ENCODE measurements at regions not wholly inside any gene's neighbourhood (a gene's known extent, or its start where the extent isn't known, plus 50 kb on each side); places are given as distances from the start of the nearest gene placed in this dataset.

DNA sequence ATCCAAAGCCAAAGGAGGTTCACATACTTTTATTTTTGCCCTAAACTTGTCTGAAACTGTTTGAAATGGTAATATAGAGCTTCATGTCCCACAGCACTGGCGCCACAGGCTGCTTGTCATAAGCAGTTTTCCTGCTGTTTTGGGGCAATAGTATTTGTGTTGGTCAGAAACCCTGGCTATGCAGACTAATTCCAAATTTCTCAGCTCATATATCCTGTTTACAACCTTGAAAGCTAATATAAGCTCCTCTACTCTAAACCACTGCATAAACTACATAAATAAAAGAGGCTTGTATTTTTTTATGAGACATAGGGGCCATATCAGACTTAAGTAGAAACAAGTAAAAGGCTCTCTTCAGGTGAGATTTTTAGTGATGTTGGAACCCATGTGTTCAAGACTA, 736.8 kb upstream of the ID2 start:
- DNase-seq (ENCODE audit: insufficient read length, low spot score) (no peak), FAIRE-seq (no peak)
- TF ChIP-seq POLR2A (IDR thresholded peaks at IDR 0.05; ENCODE audit: low read depth, low read length) (no peak), TAF1 (IDR thresholded peaks at IDR 0.05; ENCODE audit: low read depth, low read length) (no peak), SPI1 (IDR thresholded peaks at IDR 0.05; ENCODE audit: low read depth, low read length) (no peak), PAX5 (IDR thresholded peaks at IDR 0.05; ENCODE audit: insufficient read depth, low read length, severe bottlenecking) (no peak), POLR2AphosphoS5 (IDR thresholded peaks at IDR 0.05; ENCODE audit: low read depth, low read length) (no peak), POU2F2 (IDR thresholded peaks at IDR 0.05; ENCODE audit: low read depth, low read length) (no peak)

GRCh38 chr2:7950035-7950612, 731.7 kb upstream of the ID2 start:
- no peak for TF ChIP-seq POLR2A (IDR thresholded peaks at IDR 0.05; ENCODE audit: low read depth, low read length)
- TF ChIP-seq TAF1 (IDR thresholded peaks at IDR 0.05; ENCODE audit: low read depth, low read length), result no peak
- TF ChIP-seq SPI1 (IDR thresholded peaks at IDR 0.05; ENCODE audit: low read depth, low read length), result no peak
- TF ChIP-seq POU2F2 (IDR thresholded peaks at IDR 0.05; ENCODE audit: low read depth, low read length), result no peak
- no peak for TF ChIP-seq POLR2AphosphoS5 (IDR thresholded peaks at IDR 0.05; ENCODE audit: low read depth, low read length)
- no peak for TF ChIP-seq PAX5 (IDR thresholded peaks at IDR 0.05; ENCODE audit: insufficient read depth, low read length, severe bottlenecking)
- DNase-seq (ENCODE audit: insufficient read length, low spot score) (no peak), FAIRE-seq (no peak)

- DNase-seq (ENCODE audit: insufficient read length, low spot score), result no peak
- FAIRE-seq, result no peak
- TF ChIP-seq POLR2AphosphoS5 (IDR thresholded peaks at IDR 0.05; ENCODE audit: low read depth, low read length), result no peak
- no peak for TF ChIP-seq POU2F2 (IDR thresholded peaks at IDR 0.05; ENCODE audit: low read depth, low read length)
- TF ChIP-seq POLR2A (IDR thresholded peaks at IDR 0.05; ENCODE audit: low read depth, low read length), result no peak
These were observed 730.9 kb upstream of the ID2 start for GRCh38 chr2:7951001-7951400.

DNA sequence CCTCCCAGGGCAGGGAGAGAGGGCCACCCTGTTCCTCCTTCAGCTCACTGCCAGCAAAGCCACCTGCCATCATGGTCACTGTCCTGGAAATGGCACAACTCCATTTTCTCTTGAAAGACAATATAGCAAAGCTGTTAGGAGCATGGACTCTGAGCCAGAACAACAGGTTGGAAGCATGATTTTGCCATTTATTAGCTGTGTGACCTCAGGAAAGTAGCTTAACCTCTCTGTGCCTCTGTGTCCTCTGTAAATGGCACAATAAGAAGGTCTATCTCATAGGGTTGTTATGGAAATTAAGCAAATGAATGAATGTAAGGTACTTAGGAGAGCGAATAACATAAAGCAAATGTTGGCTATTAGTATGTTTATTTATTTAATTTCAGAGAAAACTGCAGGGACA, 730.4 kb upstream of the ID2 start:
- FAIRE-seq, result no peak
- TF ChIP-seq POLR2AphosphoS5 (IDR thresholded peaks at IDR 0.05; ENCODE audit: low read depth, low read length) (no peak), SPI1 (IDR thresholded peaks at IDR 0.05; ENCODE audit: low read depth, low read length) (no peak), POLR2A (IDR thresholded peaks at IDR 0.05; ENCODE audit: low read depth, low read length) (no peak), POU2F2 (IDR thresholded peaks at IDR 0.05; ENCODE audit: low read depth, low read length) (no peak), TAF1 (IDR thresholded peaks at IDR 0.05; ENCODE audit: low read depth, low read length) (no peak), PAX5 (IDR thresholded peaks at IDR 0.05; ENCODE audit: insufficient read depth, low read length, severe bottlenecking) (no peak)

DNA sequence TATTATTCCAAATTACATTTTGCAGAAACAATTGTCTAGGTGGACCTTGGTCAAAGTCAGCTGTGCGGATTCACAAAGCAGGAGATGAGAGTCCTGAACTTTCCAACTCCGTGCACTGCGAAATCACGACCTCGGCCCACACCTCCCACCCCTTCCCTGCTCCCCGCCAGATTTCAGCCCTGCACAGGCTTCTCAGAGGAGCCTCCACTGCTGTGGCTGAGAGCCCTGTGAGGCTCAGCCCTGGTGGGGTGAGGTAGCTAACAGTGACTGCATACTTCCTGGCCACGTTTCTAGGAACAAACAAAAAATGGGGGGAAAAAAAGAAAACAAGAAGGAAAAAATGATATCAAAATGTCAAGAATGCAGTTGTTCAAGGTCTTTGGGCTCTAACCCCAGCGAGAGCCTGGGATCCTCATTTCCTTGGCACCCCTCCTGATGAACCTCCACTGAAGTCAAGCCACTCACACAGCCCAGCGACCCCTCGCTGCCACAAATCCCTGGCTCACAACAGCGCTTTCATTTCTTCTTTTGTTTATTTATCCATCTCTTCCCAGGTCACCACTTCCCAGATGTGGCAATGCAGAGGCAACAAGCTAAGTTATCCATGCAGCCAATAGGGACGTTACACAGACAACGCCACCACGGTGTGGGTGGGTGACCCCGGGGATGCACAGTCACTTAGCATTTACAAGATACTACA, 729.7 kb upstream of the ID2 start:
- no peak for TF ChIP-seq TAF1 (IDR thresholded peaks at IDR 0.05; ENCODE audit: low read depth, low read length)
- no peak for TF ChIP-seq PAX5 (IDR thresholded peaks at IDR 0.05; ENCODE audit: insufficient read depth, low read length, severe bottlenecking)
- no peak for TF ChIP-seq POLR2AphosphoS5 (IDR thresholded peaks at IDR 0.05; ENCODE audit: low read depth, low read length)
- TF ChIP-seq POU2F2 (IDR thresholded peaks at IDR 0.05; ENCODE audit: low read depth, low read length), result no peak
- TF ChIP-seq SPI1 (IDR thresholded peaks at IDR 0.05; ENCODE audit: low read depth, low read length), result no peak
- no peak for TF ChIP-seq POLR2A (IDR thresholded peaks at IDR 0.05; ENCODE audit: low read depth, low read length)
- no peak for FAIRE-seq
- no peak for DNase-seq (ENCODE audit: insufficient read length, low spot score)

More for the DNA sequence above, 730.4 kb upstream of the ID2 start:
- no peak for DNase-seq (ENCODE audit: insufficient read length, low spot score)

DNA sequence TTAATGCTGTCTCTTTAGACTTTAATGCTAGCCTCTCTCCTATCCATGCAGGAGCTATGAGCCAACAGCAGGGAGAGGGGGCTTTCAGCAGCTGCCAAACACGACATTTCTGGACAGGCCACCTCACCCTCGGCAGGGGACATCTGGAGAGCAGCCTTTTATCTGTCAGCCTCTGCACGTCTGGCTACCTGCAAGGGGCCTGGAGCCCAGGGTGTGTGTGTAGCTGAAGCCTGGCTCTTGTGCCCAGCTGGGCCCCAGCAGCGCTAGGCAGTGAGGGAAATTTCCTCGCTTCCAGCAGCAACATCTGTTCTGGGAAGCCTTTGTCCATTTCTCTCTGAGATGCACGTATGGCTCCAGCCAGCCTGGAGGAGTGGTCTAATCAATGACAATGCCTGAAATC, 728.7 kb upstream of the ID2 start:
- DNase-seq (ENCODE audit: insufficient read length, low spot score) (no peak), FAIRE-seq (no peak)
- TF ChIP-seq POU2F2 (IDR thresholded peaks at IDR 0.05; ENCODE audit: low read depth, low read length) (no peak), PAX5 (IDR thresholded peaks at IDR 0.05; ENCODE audit: insufficient read depth, low read length, severe bottlenecking) (no peak), POLR2AphosphoS5 (IDR thresholded peaks at IDR 0.05; ENCODE audit: low read depth, low read length) (no peak), SPI1 (IDR thresholded peaks at IDR 0.05; ENCODE audit: low read depth, low read length) (no peak), TAF1 (IDR thresholded peaks at IDR 0.05; ENCODE audit: low read depth, low read length) (no peak)

GRCh38 chr2:7954234-7954633, 727.6 kb upstream of the ID2 start:
- FAIRE-seq, result no peak
- no peak for TF ChIP-seq TAF1 (IDR thresholded peaks at IDR 0.05; ENCODE audit: low read depth, low read length)
- no peak for TF ChIP-seq POU2F2 (IDR thresholded peaks at IDR 0.05; ENCODE audit: low read depth, low read length)
- no peak for TF ChIP-seq SPI1 (IDR thresholded peaks at IDR 0.05; ENCODE audit: low read depth, low read length)
- TF ChIP-seq POLR2AphosphoS5 (IDR thresholded peaks at IDR 0.05; ENCODE audit: low read depth, low read length), result no peak
- TF ChIP-seq POLR2A (IDR thresholded peaks at IDR 0.05; ENCODE audit: low read depth, low read length), result no peak
- TF ChIP-seq PAX5 (IDR thresholded peaks at IDR 0.05; ENCODE audit: insufficient read depth, low read length, severe bottlenecking), result no peak
- no peak for DNase-seq (ENCODE audit: insufficient read length, low spot score)

DNA sequence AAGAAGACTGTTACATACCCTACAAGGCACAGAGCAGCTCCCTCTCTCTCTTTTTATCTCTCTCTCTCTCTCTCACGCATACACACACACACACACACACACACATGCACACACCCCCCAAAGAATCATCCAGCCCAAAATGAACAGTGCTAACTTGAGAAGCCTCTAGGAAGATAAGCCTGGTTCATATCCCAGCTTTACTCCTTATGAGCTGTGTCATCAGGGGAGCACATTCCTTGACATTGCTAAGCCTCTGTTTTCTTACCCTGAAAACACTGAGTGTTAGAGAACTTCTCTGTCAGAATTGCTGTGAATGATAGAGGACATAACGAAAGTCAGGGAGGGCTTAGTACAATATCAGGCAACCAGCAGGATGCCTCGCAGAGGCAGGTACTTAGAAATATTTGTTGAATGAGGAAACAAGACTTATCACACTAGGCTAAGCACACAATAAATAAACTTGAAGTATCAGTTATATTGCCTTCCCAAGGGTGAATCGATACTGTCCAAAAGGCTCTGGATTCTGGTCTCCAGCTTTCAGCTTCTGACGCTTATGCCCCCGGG, 725.6 kb upstream of the ID2 start:
- DNase-seq (ENCODE audit: insufficient read length, low spot score), result no peak
- TF ChIP-seq SPI1 (IDR thresholded peaks at IDR 0.05; ENCODE audit: low read depth, low read length) (no peak), TAF1 (IDR thresholded peaks at IDR 0.05; ENCODE audit: low read depth, low read length) (no peak), PAX5 (IDR thresholded peaks at IDR 0.05; ENCODE audit: insufficient read depth, low read length, severe bottlenecking) (no peak), POU2F2 (IDR thresholded peaks at IDR 0.05; ENCODE audit: low read depth, low read length) (no peak), POLR2AphosphoS5 (IDR thresholded peaks at IDR 0.05; ENCODE audit: low read depth, low read length) (no peak), POLR2A (IDR thresholded peaks at IDR 0.05; ENCODE audit: low read depth, low read length) (no peak)
- FAIRE-seq, result no peak

- TF ChIP-seq SPI1 (IDR thresholded peaks at IDR 0.05; ENCODE audit: low read depth, low read length) (no peak), PAX5 (IDR thresholded peaks at IDR 0.05; ENCODE audit: insufficient read depth, low read length, severe bottlenecking) (no peak), POLR2AphosphoS5 (IDR thresholded peaks at IDR 0.05; ENCODE audit: low read depth, low read length) (no peak), POLR2A (IDR thresholded peaks at IDR 0.05; ENCODE audit: low read depth, low read length) (no peak), TAF1 (IDR thresholded peaks at IDR 0.05; ENCODE audit: low read depth, low read length) (no peak), POU2F2 (IDR thresholded peaks at IDR 0.05; ENCODE audit: low read depth, low read length) (no peak)
- FAIRE-seq (no peak), DNase-seq (ENCODE audit: insufficient read length, low spot score) (no peak)
These were observed 720.3 kb upstream of the ID2 start for GRCh38 chr2:7961550-7961949.

Data from GM12891 (cell line).